Loucy (cell line): ENCODE measurements at regions not wholly inside any gene's neighbourhood (a gene's known extent, or its start where the extent isn't known, plus 50 kb on each side); places are given as distances from the start of the nearest gene placed in this dataset.

Experiments used
- EZH2phosphoT487 ChIP-seq: fragments of 200-600 bp; IDR thresholded peaks from 2 replicates; pipeline ENCODE4 v1.6.1; 2018; ENCODE audit warnings: antibody characterized with exemption, mild to moderate bottlenecking, moderate library complexity, borderline replicate concordance
- TF ChIP-seq, protein P1 (sequence below): fragments of 200-600 bp; sonication (generic); conservative IDR thresholded peaks from 2 replicates; pipeline ENCODE4 v1.5.1; 2014; ENCODE audit warnings: mild to moderate bottlenecking, antibody characterized with exemption, low read length

GRCh38 chr5:30390095-30390494, 803.4 kb upstream of the CDH6 start:
- TF ChIP-seq, protein P1, sequence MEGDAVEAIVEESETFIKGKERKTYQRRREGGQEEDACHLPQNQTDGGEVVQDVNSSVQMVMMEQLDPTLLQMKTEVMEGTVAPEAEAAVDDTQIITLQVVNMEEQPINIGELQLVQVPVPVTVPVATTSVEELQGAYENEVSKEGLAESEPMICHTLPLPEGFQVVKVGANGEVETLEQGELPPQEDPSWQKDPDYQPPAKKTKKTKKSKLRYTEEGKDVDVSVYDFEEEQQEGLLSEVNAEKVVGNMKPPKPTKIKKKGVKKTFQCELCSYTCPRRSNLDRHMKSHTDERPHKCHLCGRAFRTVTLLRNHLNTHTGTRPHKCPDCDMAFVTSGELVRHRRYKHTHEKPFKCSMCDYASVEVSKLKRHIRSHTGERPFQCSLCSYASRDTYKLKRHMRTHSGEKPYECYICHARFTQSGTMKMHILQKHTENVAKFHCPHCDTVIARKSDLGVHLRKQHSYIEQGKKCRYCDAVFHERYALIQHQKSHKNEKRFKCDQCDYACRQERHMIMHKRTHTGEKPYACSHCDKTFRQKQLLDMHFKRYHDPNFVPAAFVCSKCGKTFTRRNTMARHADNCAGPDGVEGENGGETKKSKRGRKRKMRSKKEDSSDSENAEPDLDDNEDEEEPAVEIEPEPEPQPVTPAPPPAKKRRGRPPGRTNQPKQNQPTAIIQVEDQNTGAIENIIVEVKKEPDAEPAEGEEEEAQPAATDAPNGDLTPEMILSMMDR, result no peak
- TF ChIP-seq EZH2phosphoT487, result no peak
